Activated CD4-positive, alpha-beta memory T cell treated with anti-CD3 and anti-CD28 coated beads, Interleukin-2, amount 10 ng/mL, durations not matched to agents 7 days and 5 days (primary cell): ENCODE measurements at regions not wholly inside any gene's neighbourhood (a gene's known extent, or its start where the extent isn't known, plus 50 kb on each side); places are given as distances from the start of the nearest gene placed in this dataset.

Experiments
- CTCF ChIA-PET: fragments of 350-600 bp; sonication (Branson Sonifier 250); formaldehyde crosslinking; loops from one replicate; lab custom pipeline; 2021; ENCODE audit warnings: antibody characterized with exemption, inconsistent platforms; lab: Charles Lee
- POLR2A ChIA-PET: fragments of 350-600 bp; sonication (Branson Sonifier 250); formaldehyde crosslinking; loops from one replicate; lab custom pipeline; 2021; ENCODE audit warnings: antibody characterized with exemption; lab: Charles Lee
- DNase-seq: peaks from one replicate; pipeline ENCODE4 v3.0.0-alpha.2; 2020
- H3K27ac Mint-ChIP-seq: one replicate; pipeline ENCODE4 v1.8.0; 2021; ENCODE audit warnings: mild to moderate bottlenecking, mixed read lengths
- H3K27me3 Mint-ChIP-seq: one replicate; pipeline ENCODE4 v1.8.0; 2021; ENCODE audit warnings: mixed read lengths
- H3K36me3 Mint-ChIP-seq: one replicate; pipeline ENCODE4 v1.8.0; 2021; ENCODE audit warnings: low read depth, mixed read lengths
- H3K4me1 Mint-ChIP-seq: one replicate; pipeline ENCODE4 v1.8.0; 2021; ENCODE audit warnings: mixed read lengths
- H3K4me3 Mint-ChIP-seq: one replicate; pipeline ENCODE4 v1.8.0; 2021; ENCODE audit warnings: mild to moderate bottlenecking, mixed read lengths
- H3K9me3 Mint-ChIP-seq: one replicate; pipeline ENCODE4 v1.8.0; 2021; ENCODE audit warnings: mixed read lengths

GRCh38 chr2:70397186-70397585, 95.3 kb upstream of the FAM136A start:
- ChIA-PET CTCF (no interaction called here), POLR2A (no interaction called here)
- Mint-ChIP-seq H3K4me3 (no peak overlapping the region), H3K36me3 (no peaks in the 10 kb centered on the region), H3K27me3 (peaks cover 12% of the 10 kb centered on the region), H3K4me1 (no peaks in the 10 kb centered on the region), H3K9me3 (no peaks in the 10 kb centered on the region), H3K27ac (no peak overlapping the region)
- DNase-seq = no peak

GRCh38 chr2:70396612-70397011, 94.7 kb upstream of the FAM136A start:
- Mint-ChIP-seq H3K27me3 (peaks cover 11% of the 10 kb centered on the region), H3K4me1 (no peaks in the 10 kb centered on the region), H3K27ac (no peak overlapping the region), H3K9me3 (no peaks in the 10 kb centered on the region), H3K4me3 (no peak overlapping the region), H3K36me3 (no peaks in the 10 kb centered on the region)
- POLR2A ChIA-PET = no interaction called here
- no peak for DNase-seq
- CTCF ChIA-PET = interaction anchor here (0.7 kb wide), 1 partner anchor 287 kb away, joined by 5 read pairs; no protein-coding TSS in a partner anchor

GRCh38 chr2:70393881-70394280, 92.0 kb upstream of the FAM136A start:
- H3K27me3 Mint-ChIP-seq = peaks cover 11% of the 10 kb centered on the region
- H3K9me3 Mint-ChIP-seq = no peaks in the 10 kb centered on the region
- no peak overlapping the region for H3K4me3 Mint-ChIP-seq
- CTCF ChIA-PET = no interaction called here
- no peak overlapping the region for H3K27ac Mint-ChIP-seq
- H3K36me3 Mint-ChIP-seq = no peaks in the 10 kb centered on the region
- POLR2A ChIA-PET = no interaction called here
- no peaks in the 10 kb centered on the region for H3K4me1 Mint-ChIP-seq
- no peak for DNase-seq

GRCh38 chr2:70391988-70392387, 90.1 kb upstream of the FAM136A start:
- H3K27ac Mint-ChIP-seq = no peak overlapping the region
- CTCF ChIA-PET = no interaction called here
- POLR2A ChIA-PET = no interaction called here
- no peaks in the 10 kb centered on the region for H3K9me3 Mint-ChIP-seq
- peaks cover under 1% of the 10 kb centered on the region for H3K27me3 Mint-ChIP-seq
- H3K4me1 Mint-ChIP-seq = no peaks in the 10 kb centered on the region
- no peak overlapping the region for H3K4me3 Mint-ChIP-seq
- no peaks in the 10 kb centered on the region for H3K36me3 Mint-ChIP-seq
- no peak for DNase-seq

GRCh38 chr2:70391259-70391658, 89.4 kb upstream of the FAM136A start:
- CTCF ChIA-PET = no interaction called here
- no peak overlapping the region for H3K27ac Mint-ChIP-seq
- H3K4me3 Mint-ChIP-seq = no peak overlapping the region
- DNase-seq = no peak
- POLR2A ChIA-PET = no interaction called here
- H3K9me3 Mint-ChIP-seq = no peaks in the 10 kb centered on the region
- H3K27me3 Mint-ChIP-seq = no peaks in the 10 kb centered on the region
- no peaks in the 10 kb centered on the region for H3K4me1 Mint-ChIP-seq
- H3K36me3 Mint-ChIP-seq = no peaks in the 10 kb centered on the region

- ChIA-PET CTCF (no interaction called here), POLR2A (no interaction called here)
- no peaks in the 10 kb centered on the region for H3K9me3 Mint-ChIP-seq
- no peak for DNase-seq
- no peak overlapping the region for H3K4me3 Mint-ChIP-seq
- H3K4me1 Mint-ChIP-seq = no peaks in the 10 kb centered on the region
- H3K27ac Mint-ChIP-seq = no peak overlapping the region
- no peaks in the 10 kb centered on the region for H3K36me3 Mint-ChIP-seq
- no peaks in the 10 kb centered on the region for H3K27me3 Mint-ChIP-seq
These were observed 86.9 kb upstream of the FAM136A start for GRCh38 chr2:70388813-70389212.

- no peak for DNase-seq
- Mint-ChIP-seq H3K36me3 (no peaks in the 10 kb centered on the region), H3K4me3 (no peak overlapping the region), H3K27me3 (peaks cover 3% of the 10 kb centered on the region), H3K9me3 (no peaks in the 10 kb centered on the region), H3K27ac (no peak overlapping the region), H3K4me1 (no peaks in the 10 kb centered on the region)
- ChIA-PET POLR2A (no interaction called here), CTCF (no interaction called here)
These were observed 86.3 kb upstream of the FAM136A start for GRCh38 chr2:70388128-70388527.

GRCh38 chr2:70385966-70386595, 84.2 kb upstream of the FAM136A start:
- Mint-ChIP-seq H3K4me1 (no peaks in the 10 kb centered on the region), H3K27ac (no peak overlapping the region), H3K27me3 (peaks cover 8% of the 10 kb centered on the region), H3K9me3 (no peaks in the 10 kb centered on the region), H3K4me3 (no peak overlapping the region), H3K36me3 (no peaks in the 10 kb centered on the region)
- POLR2A ChIA-PET = no interaction called here
- CTCF ChIA-PET = interaction anchor here (0.6 kb wide), 1 partner anchor 946 kb away, joined by 3 read pairs; the partner anchor contains the start of gene ZNF638
- no peak for DNase-seq

- DNase-seq = no peak
- no peak overlapping the region for H3K4me3 Mint-ChIP-seq
- POLR2A ChIA-PET = no interaction called here
- no peaks in the 10 kb centered on the region for H3K36me3 Mint-ChIP-seq
- H3K27ac Mint-ChIP-seq = no peak overlapping the region
- no peaks in the 10 kb centered on the region for H3K9me3 Mint-ChIP-seq
- no peaks in the 10 kb centered on the region for H3K4me1 Mint-ChIP-seq
- CTCF ChIA-PET = no interaction called here
- H3K27me3 Mint-ChIP-seq = peaks cover 8% of the 10 kb centered on the region
These were observed 83.3 kb upstream of the FAM136A start for GRCh38 chr2:70385204-70385603.

- POLR2A ChIA-PET = no interaction called here
- no peaks in the 10 kb centered on the region for H3K36me3 Mint-ChIP-seq
These were observed 80.0 kb upstream of the FAM136A start for GRCh38 chr2:70381821-70382220.

GRCh38 chr2:70381235-70381634, 79.4 kb upstream of the FAM136A start:
- H3K27me3 Mint-ChIP-seq = peaks cover 15% of the 10 kb centered on the region
- H3K27ac Mint-ChIP-seq = no peak overlapping the region
- H3K4me3 Mint-ChIP-seq = no peak overlapping the region
- H3K9me3 Mint-ChIP-seq = no peaks in the 10 kb centered on the region
- POLR2A ChIA-PET = no interaction called here
- H3K36me3 Mint-ChIP-seq = no peaks in the 10 kb centered on the region
- DNase-seq = no peak
- no peaks in the 10 kb centered on the region for H3K4me1 Mint-ChIP-seq
- CTCF ChIA-PET = no interaction called here

More at GRCh38 chr2:70381821-70382220, 80.0 kb upstream of the FAM136A start:
- no peak overlapping the region for H3K4me3 Mint-ChIP-seq
- H3K27me3 Mint-ChIP-seq = peaks cover 15% of the 10 kb centered on the region
- no peak for DNase-seq
- no peaks in the 10 kb centered on the region for H3K9me3 Mint-ChIP-seq
- no peaks in the 10 kb centered on the region for H3K4me1 Mint-ChIP-seq
- H3K27ac Mint-ChIP-seq = no peak overlapping the region
- CTCF ChIA-PET = no interaction called here

GRCh38 chr2:70380621-70381020, 78.8 kb upstream of the FAM136A start:
- CTCF ChIA-PET = no interaction called here
- H3K4me3 Mint-ChIP-seq = no peak overlapping the region
- DNase-seq = no peak
- peaks cover 17% of the 10 kb centered on the region for H3K27me3 Mint-ChIP-seq
- POLR2A ChIA-PET = no interaction called here
- no peak overlapping the region for H3K27ac Mint-ChIP-seq
- no peaks in the 10 kb centered on the region for H3K36me3 Mint-ChIP-seq
- no peaks in the 10 kb centered on the region for H3K9me3 Mint-ChIP-seq
- no peaks in the 10 kb centered on the region for H3K4me1 Mint-ChIP-seq

GRCh38 chr2:70374616-70375015, 72.7 kb upstream of the FAM136A start:
- no peaks in the 10 kb centered on the region for H3K4me1 Mint-ChIP-seq
- CTCF ChIA-PET = no interaction called here
- POLR2A ChIA-PET = no interaction called here

GRCh38 chr2:70371753-70372152, 69.9 kb upstream of the FAM136A start:
- H3K27ac Mint-ChIP-seq = no peak overlapping the region
- H3K4me1 Mint-ChIP-seq = no peaks in the 10 kb centered on the region
- H3K9me3 Mint-ChIP-seq = no peaks in the 10 kb centered on the region
- POLR2A ChIA-PET = no interaction called here
- H3K36me3 Mint-ChIP-seq = no peaks in the 10 kb centered on the region
- H3K27me3 Mint-ChIP-seq = peaks cover 16% of the 10 kb centered on the region
- DNase-seq = no peak
- no peak overlapping the region for H3K4me3 Mint-ChIP-seq
- CTCF ChIA-PET = no interaction called here

More at GRCh38 chr2:70374616-70375015, 72.7 kb upstream of the FAM136A start:
- peaks cover 23% of the 10 kb centered on the region for H3K27me3 Mint-ChIP-seq
- no peak overlapping the region for H3K27ac Mint-ChIP-seq
- DNase-seq = no peak
- no peaks in the 10 kb centered on the region for H3K9me3 Mint-ChIP-seq
- H3K36me3 Mint-ChIP-seq = no peaks in the 10 kb centered on the region
- no peak overlapping the region for H3K4me3 Mint-ChIP-seq
